HUES48 (cell line): ENCODE measurements at regions not wholly inside any gene's neighbourhood (a gene's known extent, or its start where the extent isn't known, plus 50 kb on each side); places are given as distances from the start of the nearest gene placed in this dataset.

ENCODE experiments used
- H3K27ac ChIP-seq: one replicate; pipeline ENCODE4 v1.7.0; 2013; ENCODE audit warnings: low read depth, low read length, inconsistent platforms
- H3K27me3 ChIP-seq: 2 replicates; pipeline ENCODE4 v1.6.1; 2013; ENCODE audit warnings: mild to moderate bottlenecking, low read length; ENCODE audit not compliant: control insufficient read depth, insufficient read depth
- H3K36me3 ChIP-seq: 2 replicates; pipeline ENCODE4 v1.6.1; 2013; ENCODE audit warnings: low read length; ENCODE audit not compliant: control insufficient read depth, insufficient read depth
- H3K4me1 ChIP-seq: 2 replicates; pipeline ENCODE4 v1.6.1; 2013; ENCODE audit warnings: mild to moderate bottlenecking, low read length; ENCODE audit not compliant: control insufficient read depth, insufficient read depth
- H3K4me3 ChIP-seq: 2 replicates; pipeline ENCODE4 v1.5.1; 2013; ENCODE audit warnings: mild to moderate bottlenecking, low read depth, low read length
- H3K9ac ChIP-seq: 2 replicates; pipeline ENCODE4 v1.6.1; 2013; ENCODE audit warnings: mild to moderate bottlenecking, low read depth, low read length, moderate library complexity
- H3K9me3 ChIP-seq: 2 replicates; pipeline ENCODE4 v1.6.1; 2013; ENCODE audit warnings: low read length; ENCODE audit not compliant: control insufficient read depth, insufficient read depth

GRCh38 chr10:69741252-69741651 is 60.5 kb upstream of the COL13A1 start:
- Histone ChIP-seq H3K27ac (no peak overlapping the region), H3K9me3 (no peaks in the 10 kb centered on the region), H3K36me3 (no peaks in the 10 kb centered on the region), H3K4me3 (no peak overlapping the region), H3K9ac (no peak overlapping the region), H3K27me3 (no peaks in the 10 kb centered on the region), H3K4me1 (0 out of 2 replicates have a peak, but pooled peaks cover 4% of the 10 kb centered on the region)

DNA sequence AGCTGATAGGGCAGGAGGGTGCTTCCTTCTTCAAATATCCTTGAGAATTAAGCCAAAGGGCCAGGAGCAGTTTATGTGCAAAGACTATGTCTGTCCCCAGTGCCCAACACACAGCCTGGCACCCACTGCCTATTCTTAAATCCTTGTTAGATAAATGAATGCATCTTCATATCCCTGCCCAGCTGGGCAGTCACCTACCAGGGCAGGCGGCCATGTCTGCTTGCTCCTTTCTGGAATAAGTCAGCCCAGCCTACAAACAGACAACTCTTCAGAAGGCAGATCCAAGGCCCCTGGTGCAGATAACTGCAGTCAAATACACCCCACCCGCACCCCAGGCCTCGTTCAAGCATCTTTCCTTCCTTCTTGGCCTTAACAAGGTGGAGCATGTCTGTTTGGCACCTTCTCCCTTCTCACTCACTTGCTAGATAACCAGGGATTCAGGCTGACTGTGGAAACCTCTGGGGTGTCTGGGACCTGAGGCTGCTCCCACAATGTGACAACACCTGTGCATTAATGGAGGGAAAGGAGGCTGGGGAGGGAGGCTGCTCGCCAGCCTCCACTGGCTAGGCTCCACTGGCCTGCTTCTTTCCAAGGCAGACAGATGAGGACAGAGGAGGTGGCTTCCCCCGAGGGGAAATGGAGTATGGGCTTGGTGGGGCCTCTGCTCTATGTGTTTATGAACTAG is 59.9 kb upstream of the COL13A1 start:
- Histone ChIP-seq H3K27me3 (no peaks in the 10 kb centered on the region), H3K36me3 (no peaks in the 10 kb centered on the region), H3K9ac (no peak overlapping the region), H3K27ac (no peak overlapping the region), H3K4me1 (0 out of 2 replicates have a peak, but pooled peaks cover 4% of the 10 kb centered on the region), H3K4me3 (no peak overlapping the region), H3K9me3 (no peaks in the 10 kb centered on the region)

- H3K4me1 ChIP-seq = 0 out of 2 replicates have a peak, but pooled peaks cover 4% of the 10 kb centered on the region
- H3K9ac ChIP-seq = no peak overlapping the region
- H3K27ac ChIP-seq = no peak overlapping the region
- no peak overlapping the region for H3K4me3 ChIP-seq
- H3K36me3 ChIP-seq = no peaks in the 10 kb centered on the region
- H3K9me3 ChIP-seq = no peaks in the 10 kb centered on the region
- H3K27me3 ChIP-seq = no peaks in the 10 kb centered on the region
Measured at GRCh38 chr10:69742356-69742695, 59.4 kb upstream of the COL13A1 start.

DNA sequence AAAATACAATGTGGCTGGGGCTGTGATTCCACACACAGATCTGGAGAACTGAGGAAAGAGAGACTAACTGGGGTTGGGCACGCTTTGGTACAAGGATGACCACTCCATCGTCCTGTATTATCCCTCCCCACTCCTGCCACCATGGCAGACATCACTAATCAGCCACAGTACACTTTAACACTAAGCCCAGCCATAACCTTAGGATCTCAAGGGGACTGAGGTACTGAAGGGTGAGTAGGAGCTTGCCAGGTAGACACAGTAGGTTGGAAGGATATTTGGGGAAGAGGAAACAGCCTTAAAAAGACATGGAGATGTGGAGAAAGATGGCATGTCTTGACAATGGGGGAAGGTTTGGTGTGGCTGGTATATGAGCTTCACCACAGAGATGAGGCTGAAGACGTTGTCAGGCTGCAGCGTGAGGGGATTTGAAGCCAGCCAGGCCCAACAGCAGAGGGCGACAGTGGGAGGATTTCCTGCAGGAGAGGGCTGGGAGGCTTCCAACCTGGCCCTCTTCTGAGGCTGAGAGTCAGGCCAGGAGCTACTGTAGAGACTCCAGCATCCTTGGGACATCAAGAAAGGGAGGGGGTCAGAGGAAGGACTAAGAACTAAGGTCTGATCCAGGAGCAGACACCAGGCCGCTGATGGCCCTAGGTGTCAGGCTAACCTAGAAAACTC is 58.6 kb upstream of the COL13A1 start:
- Histone ChIP-seq H3K4me3 (no peak overlapping the region), H3K36me3 (no peaks in the 10 kb centered on the region), H3K4me1 (0 out of 2 replicates have a peak, but pooled peaks cover 4% of the 10 kb centered on the region), H3K27me3 (no peaks in the 10 kb centered on the region), H3K9ac (no peak overlapping the region), H3K9me3 (no peaks in the 10 kb centered on the region), H3K27ac (no peak overlapping the region)

GRCh38 chr10:69744971-69745370 is 56.7 kb upstream of the COL13A1 start:
- Histone ChIP-seq H3K4me1 (0 out of 2 replicates have a peak, but pooled peaks cover under 1% of the 10 kb centered on the region), H3K9me3 (no peaks in the 10 kb centered on the region), H3K9ac (no peak overlapping the region), H3K27ac (no peak overlapping the region), H3K36me3 (no peaks in the 10 kb centered on the region), H3K4me3 (no peak overlapping the region), H3K27me3 (no peaks in the 10 kb centered on the region)

GRCh38 chr10:69745698-69746097 is 56.0 kb upstream of the COL13A1 start:
- Histone ChIP-seq H3K9me3 (no peaks in the 10 kb centered on the region), H3K27me3 (no peaks in the 10 kb centered on the region), H3K4me1 (no peaks in the 10 kb centered on the region), H3K4me3 (no peak overlapping the region), H3K27ac (no peak overlapping the region), H3K36me3 (no peaks in the 10 kb centered on the region), H3K9ac (no peak overlapping the region)

GRCh38 chr10:69747179-69747578 is 54.5 kb upstream of the COL13A1 start:
- no peaks in the 10 kb centered on the region for H3K9me3 ChIP-seq
- no peak overlapping the region for H3K4me3 ChIP-seq
- H3K36me3 ChIP-seq = no peaks in the 10 kb centered on the region
- 0 out of 2 replicates have a peak, but pooled peaks cover under 1% of the 10 kb centered on the region for H3K4me1 ChIP-seq
- H3K9ac ChIP-seq = no peak overlapping the region
- H3K27ac ChIP-seq = no peak overlapping the region
- H3K27me3 ChIP-seq = peaks cover 6% of the 10 kb centered on the region

GRCh38 chr10:69748621-69749020 is 53.1 kb upstream of the COL13A1 start:
- no peak overlapping the region for H3K9ac ChIP-seq
- peaks cover 10% of the 10 kb centered on the region for H3K27me3 ChIP-seq
- H3K9me3 ChIP-seq = no peaks in the 10 kb centered on the region
- H3K36me3 ChIP-seq = no peaks in the 10 kb centered on the region
- H3K4me3 ChIP-seq = no peak overlapping the region
- 0 out of 2 replicates have a peak, but pooled peaks cover 4% of the 10 kb centered on the region for H3K4me1 ChIP-seq
- no peak overlapping the region for H3K27ac ChIP-seq

- Histone ChIP-seq H3K4me1 (0 out of 2 replicates have a peak, but pooled peaks cover 4% of the 10 kb centered on the region), H3K27me3 (peaks cover 10% of the 10 kb centered on the region), H3K9me3 (no peaks in the 10 kb centered on the region), H3K9ac (no peak overlapping the region), H3K27ac (no peak overlapping the region), H3K36me3 (no peaks in the 10 kb centered on the region), H3K4me3 (no peak overlapping the region)
Measured at GRCh38 chr10:69749178-69750010, 52.3 kb upstream of the COL13A1 start.

GRCh38 chr10:69750011-69750373 is 51.7 kb upstream of the COL13A1 start:
- H3K36me3 ChIP-seq = no peaks in the 10 kb centered on the region
- no peaks in the 10 kb centered on the region for H3K9me3 ChIP-seq
- H3K4me1 ChIP-seq = 0 out of 2 replicates have a peak, but pooled peaks cover 4% of the 10 kb centered on the region
- H3K9ac ChIP-seq = no peak overlapping the region
- no peak overlapping the region for H3K27ac ChIP-seq
- no peak overlapping the region for H3K4me3 ChIP-seq
- peaks cover 10% of the 10 kb centered on the region for H3K27me3 ChIP-seq

GRCh38 chr10:69750725-69751124 is 51.0 kb upstream of the COL13A1 start:
- Histone ChIP-seq H3K9ac (no peak overlapping the region), H3K27ac (no peak overlapping the region), H3K4me1 (0 out of 2 replicates have a peak, but pooled peaks cover 4% of the 10 kb centered on the region), H3K4me3 (no peak overlapping the region), H3K36me3 (no peaks in the 10 kb centered on the region), H3K9me3 (no peaks in the 10 kb centered on the region), H3K27me3 (peaks cover 10% of the 10 kb centered on the region)
